ENCODE measurements at regions not wholly inside any gene's neighbourhood (a gene's known extent, or its start where the extent isn't known, plus 50 kb on each side); places are given as distances from the start of the nearest gene placed in this dataset.

DNA sequence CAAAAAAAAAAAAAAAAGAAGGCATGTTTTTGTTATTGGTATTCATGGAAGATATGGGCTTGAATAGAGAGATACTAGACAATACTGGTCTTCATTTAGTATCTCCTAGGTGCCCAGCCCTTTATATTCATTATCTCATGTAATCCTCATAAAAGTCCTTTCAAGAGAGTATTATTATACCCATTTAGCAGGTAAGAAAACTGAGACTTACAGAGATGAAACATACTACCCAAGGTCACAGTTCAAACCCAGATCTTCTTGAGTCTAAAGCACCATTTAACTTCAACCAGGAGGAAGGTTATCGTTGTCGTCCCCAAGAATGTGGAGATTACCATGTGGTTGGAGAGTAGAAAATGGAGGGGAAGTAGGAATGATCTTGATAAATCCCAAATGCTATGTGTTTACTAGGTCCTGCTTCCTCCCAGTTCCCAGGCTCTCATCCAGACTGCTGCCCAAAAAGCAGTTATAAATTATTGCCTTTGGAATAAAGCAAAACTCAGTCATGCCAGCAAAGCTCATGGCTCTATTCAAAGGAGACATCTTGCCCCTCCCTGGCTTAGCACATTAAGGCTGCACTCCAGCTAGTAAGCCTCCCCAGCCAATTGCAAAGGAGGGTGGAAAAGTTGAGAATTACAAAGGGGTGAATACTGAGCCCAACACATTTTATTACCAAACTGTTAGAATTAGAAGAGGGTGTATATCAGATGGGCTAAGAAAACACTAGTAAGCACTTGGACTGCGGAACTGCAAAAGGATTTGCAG lies 163.9 kb downstream of the PIK3R1 start:
- DNase-seq (ENCODE audit: low read depth in 3 of 3) = no peak

DNA sequence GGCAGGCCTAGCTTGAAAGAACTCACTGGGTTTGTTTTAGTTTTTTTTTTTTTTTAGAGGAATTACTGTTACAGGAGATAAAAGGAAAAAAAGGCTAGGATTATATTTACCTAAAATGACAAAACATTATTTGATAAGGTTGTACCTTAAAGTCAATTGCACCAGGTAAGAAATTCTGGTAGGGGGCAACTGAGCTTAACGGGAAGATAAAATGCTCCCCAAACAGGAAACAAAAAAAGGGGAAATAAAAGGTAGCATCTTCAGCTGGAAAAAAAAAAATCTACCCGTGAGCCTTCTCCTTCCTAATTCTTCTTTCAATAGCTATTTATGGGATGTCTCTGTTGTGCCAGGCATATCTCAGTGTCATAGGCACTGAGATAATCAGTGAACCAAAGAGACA lies 164.5 kb downstream of the PIK3R1 start:
- no peak for DNase-seq (ENCODE audit: low read depth in 3 of 3)

DNA sequence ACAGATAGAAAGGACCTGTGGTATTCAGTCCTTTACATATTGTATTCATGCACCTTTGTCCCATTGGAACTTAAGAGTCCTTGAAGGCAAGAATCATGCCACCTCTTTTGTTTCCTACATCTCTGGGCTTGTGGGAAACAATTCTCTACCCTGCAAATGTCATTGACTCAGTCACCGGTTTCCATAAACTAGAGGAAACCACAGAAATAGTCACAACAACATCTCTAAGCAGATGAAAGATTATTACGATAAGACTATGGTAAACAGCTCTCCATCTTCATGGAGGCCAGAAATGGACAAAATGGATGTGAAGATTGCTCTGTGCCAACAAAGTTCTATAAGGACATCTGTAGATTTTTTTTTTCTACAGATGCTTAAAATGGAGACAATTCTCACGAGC lies 165.5 kb downstream of the PIK3R1 start:
- no peak for DNase-seq (ENCODE audit: low read depth in 3 of 3)

DNA sequence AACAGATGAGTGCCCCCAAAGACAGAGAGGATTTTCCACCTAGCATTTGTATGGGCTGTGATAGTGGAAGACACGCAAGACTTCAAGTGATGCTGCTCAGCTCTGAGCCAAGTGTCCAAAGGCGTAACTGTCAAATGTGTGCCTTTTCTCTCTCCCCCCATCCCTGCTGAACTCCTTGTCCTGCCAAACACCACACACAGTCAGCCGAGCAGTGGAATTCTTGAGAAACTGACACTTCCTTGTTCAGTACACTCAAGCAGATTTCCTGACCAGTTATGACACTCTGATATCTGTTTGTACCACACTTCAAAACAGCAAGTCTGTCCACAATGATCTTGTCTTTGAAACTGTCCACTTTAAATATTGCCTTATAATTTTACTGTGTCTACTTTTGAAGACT lies 166.4 kb downstream of the PIK3R1 start:
- no peak for DNase-seq (ENCODE audit: low read depth in 3 of 3)

DNA sequence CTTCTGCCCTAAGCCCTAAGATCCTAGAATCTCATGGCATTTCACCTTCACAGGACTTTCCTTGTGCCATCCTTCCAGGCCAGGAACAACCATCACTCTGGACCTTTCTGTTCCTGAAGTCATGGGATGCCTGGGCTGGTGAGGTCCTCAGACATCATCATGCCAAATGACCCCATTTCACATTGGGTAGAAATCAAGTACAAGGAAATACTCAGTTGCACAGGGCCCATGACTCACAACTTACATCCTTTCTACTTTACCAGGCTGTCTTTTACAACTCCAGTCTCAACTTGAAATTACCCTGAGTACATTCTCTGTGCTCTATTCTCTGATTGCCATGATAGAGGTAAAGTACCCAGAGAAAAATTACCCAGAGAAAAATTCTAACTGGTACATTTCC lies 167.1 kb downstream of the PIK3R1 start:
- DNase-seq (ENCODE audit: low read depth in 3 of 3) = no peak

DNA sequence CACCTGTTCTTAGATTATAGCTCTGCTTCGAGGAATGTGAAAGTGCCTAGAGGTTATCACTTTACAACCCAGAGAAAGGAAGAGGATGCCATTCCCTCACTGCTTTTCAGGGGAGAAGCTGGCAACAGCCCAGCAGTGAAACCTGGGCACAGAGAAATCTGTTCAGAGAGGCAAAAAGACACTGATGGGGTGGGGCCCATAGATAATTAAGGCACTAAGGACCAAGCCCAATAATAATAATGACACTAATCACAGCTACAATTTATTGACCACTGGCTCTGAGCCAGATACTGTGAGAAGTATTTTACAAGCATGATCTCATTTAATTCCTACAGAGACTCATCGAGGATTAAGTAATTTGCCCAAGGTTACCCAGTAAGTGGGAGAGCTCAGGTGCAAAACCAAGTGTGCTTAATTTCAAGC lies 168.3 kb downstream of the PIK3R1 start:
- DNase-seq (ENCODE audit: low read depth in 3 of 3) = no peak

DNA sequence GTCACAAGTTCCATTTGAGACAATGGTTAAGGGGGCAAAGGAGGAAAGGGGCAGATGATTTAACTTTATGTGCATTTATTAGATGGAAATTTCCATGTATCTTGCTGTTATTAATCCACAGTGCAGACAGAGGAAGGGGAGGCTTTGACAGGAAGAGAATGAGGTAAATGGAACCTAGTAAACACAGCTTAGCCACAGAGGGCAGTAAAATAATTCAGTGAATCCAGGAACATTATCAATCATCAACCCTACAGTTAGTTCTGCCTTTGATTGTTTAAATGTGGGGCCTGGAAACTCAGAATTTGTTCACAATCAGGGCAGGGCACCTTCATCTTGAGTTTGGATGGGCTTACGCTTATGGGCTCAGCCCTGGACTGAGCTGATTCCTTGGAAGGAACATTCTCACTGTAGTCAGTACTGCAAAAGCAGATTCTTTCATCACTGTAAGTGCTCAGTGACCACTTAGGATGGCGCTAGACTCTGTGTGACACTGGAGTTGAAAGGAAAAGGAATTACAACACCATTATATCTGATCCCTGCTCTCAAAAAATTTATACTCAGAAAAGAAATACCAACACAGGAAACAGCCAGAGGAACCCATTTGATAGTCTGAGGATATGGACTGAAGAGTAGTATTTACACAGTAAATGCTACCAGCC lies 169.5 kb downstream of the PIK3R1 start:
- no peak for DNase-seq (ENCODE audit: low read depth in 3 of 3)

DNA sequence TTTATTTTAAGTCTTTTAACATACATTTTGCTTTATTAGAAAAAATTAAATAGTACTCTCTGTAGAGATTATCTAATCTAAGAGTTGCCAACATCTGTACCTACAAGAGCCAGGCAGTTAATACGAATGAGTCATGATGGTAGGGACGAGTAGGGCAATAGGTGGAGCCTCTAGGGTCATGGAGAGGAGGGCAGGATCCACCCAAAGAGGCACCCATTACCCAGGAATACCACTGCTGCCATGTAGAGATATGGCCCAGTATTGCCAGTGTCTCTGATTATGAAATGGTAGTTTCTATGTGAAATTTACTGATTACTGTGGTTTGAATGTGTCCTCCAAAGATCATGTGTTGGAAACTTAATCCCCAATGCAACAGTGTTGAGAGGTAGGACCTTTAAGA lies 170.4 kb downstream of the PIK3R1 start:
- no peak for DNase-seq (ENCODE audit: low read depth in 3 of 3)

DNA sequence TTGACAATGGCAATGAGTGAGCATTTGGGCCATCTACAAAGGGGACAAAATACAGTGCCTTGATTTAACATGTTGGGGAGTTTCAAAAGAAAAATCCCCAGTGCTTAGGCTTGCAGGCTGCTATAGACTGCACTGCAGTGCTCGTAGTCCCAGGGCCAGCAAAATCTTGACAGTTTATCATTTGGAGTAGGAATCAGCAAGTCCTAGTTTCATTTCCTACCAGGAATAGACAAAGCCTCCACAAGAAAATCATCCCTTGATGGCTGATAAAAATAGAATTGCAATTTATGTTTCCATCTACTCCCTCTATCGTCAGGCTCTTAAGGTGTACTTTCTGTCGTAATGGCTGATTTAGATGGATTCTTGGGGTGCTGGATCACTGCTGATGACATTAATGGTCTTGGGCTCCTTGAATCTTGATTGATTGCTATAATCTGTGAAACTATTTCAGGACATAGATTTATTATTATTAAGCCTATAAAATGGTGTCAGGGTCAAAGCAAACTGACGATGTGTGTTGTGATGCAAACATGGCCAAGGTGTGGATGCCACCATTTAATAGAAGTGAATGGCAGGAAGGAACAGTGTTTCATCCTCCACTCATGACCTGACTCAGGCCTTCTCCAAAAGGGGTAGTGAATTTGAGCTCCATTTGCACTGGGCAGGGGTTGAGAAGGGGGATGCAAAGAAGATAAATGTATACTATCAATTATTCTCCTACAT lies 171.7 kb downstream of the PIK3R1 start:
- no peak for DNase-seq (ENCODE audit: low read depth in 3 of 3)

DNA sequence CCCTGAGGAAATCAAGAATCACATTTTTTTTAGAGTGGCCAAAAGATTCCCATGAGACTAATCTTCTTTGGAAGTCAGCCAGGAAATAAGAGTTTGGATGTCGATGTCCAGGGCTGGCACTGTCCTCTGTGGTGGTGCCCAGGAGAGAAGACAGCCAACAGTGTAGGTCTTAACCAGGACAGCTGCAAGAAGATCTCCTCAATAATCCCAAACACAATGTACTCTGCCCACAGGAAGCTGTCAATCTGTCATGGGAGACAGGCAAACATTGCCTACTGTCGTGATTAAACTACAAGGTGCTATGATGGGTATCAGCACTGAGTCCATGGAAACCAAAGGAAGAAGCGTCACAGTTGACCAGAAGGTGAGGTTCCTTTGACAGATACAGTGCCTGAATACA lies 174.1 kb downstream of the PIK3R1 start:
- DNase-seq (ENCODE audit: low read depth in 3 of 3) = no peak

DNA sequence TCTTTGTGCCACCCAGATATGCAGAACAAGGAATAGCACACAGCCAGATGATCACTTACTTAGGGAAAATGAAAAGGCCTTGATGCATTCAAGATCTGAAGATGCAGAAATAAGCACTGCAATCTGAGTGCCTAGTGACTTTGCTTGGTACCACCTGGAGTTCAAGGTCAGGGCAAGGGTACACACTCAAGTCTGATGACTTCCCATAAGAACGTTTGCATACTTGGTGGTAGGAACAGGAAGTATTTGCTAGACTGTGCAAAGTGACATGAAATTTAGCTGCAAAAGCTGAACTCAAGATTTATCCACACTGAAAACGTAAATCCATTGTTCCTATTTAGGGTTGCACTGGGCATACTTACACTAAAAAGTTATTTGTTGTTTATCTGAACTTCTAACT lies 177.1 kb downstream of the PIK3R1 start:
- DNase-seq (ENCODE audit: low read depth in 3 of 3) = no peak

DNA sequence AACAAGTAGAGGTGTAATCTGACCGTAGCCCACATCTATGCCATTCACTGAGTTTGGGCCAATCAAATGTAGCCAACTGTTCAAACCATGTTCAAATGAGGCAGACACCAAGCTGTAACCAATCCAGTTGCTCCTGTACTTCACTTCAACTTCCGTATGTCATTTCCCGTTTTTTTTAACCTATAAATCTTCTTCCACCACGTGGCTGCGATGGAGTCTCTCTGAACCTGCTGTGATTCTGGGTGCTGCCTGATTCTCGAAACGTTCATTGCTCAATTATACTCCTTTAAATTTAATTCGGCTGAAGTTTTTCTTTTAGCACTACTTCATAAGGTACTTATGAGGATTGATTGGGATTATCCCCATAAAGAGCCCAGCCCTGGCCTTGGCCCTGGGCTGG lies 179.7 kb downstream of the PIK3R1 start:
- no peak for DNase-seq (ENCODE audit: low read depth in 3 of 3)

DNA sequence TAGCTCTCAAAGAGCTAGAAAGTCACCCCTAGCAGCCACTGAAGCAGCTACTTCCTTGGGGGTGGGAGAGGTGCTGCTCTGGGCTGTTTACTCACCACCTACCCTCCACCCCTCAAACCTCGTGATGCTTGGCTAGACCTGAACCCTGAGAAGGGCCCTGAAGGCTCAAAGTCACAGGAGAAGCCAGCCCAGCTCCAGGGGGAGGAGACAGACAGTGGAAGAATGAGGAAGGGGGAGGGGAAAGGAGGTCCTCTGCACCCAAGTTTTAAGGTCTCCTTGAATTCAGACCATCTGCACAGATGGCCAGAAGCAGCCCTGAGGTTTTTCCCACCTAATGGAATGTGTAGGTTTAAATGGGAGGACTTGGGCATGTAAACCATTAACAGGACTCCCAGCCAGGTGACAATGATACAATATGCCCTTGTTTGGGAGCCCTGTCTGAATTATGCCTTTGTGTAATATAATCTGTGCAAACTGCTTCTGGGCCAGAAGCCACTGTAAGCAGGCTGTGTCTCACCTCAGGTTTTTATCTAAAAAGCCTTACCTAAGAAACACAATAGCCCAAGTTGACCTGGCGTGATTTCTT lies 180.5 kb downstream of the PIK3R1 start:
- no peak for DNase-seq (ENCODE audit: low read depth in 3 of 3)

DNA sequence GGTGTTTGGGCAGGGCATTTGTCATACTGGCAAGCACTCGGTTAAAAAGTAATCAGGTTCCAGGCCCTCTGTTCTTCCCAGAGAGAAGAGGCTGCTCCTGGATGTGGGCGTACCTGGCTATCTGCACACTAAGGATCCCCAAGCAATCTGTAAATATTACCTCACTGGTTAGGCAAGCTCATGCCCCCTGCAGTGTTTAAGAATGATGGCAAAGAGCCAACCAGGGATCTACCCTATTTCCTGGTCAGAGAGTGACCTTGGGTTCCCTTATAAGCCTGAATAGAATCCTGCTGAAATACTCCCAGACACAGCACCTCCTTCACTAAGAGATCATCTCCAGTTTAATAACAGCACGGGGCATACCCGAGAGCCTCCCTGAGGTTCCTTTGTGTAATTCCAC lies 181.2 kb downstream of the PIK3R1 start:
- DNase-seq (ENCODE audit: low read depth in 3 of 3) = no peak

DNA sequence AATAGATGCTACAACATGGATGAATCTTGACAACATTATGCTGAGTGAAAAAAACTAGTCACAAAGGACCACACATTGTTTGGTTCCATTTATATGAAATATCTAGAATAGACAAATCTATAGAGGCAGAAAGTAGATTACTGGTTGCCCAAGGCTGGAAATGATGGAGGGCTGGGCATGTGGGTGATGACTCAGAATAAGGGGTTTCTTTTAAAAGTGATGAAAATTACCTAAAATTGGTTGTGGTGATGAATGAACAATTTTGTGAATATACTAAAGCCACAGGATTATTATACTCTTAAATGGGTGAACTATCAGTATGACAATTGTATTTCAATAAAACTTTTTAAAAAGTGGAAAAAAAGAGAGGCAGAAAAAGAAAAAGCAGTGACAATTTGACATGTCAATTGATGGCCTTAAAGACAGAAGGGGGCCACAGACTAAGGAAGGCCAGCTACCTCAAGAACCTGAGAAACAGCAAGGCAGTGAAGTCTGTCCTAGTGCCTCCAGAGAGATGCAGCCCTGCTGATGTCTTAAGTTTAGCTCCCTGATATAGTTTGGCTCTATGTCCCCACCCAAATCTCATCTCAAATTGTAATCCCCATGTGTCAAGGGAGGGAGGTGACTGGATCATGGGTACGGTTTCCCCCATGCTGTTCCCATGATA lies 182.7 kb downstream of the PIK3R1 start:
- DNase-seq (ENCODE audit: low read depth in 3 of 3) = no peak

DNA sequence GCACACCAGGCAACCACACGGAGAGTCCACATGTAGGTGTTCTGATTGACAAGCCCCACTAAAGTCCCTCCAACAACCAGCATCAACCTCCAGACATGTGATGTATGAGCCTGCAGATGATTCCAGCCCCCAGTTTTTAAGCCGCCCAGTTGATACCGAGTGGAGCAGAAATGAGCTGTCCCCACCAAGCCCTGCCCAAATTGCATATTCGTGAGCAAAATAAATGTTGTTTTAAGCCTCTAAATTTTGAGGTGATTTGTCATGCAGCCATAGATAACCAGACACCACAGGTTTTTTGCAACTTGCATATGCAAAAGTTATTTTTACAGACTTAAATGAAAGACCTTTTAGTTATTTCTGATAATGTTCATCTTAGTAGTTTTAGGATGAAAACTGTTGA lies 187.7 kb downstream of the PIK3R1 start:
- no peak for DNase-seq (ENCODE audit: low read depth in 3 of 3)

DNA sequence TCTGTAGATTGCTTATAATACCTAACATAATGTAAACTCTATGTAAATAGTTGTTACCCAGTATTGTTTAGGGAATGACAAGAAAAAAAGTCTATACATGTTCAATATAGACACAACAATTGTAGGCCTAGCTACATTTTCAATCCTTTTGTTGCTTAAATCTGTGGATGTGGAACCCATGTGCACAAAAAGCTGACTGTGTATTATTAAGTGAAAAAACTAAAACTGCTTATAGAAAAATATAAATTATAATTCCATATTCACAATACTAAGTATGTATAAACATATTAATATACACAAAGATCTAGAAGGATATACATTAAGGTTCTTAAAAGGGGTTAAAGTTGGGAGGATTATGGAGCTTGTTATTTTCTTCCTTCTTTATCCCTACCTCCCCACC lies 188.7 kb downstream of the PIK3R1 start:
- no peak for DNase-seq (ENCODE audit: low read depth in 3 of 3)

DNA sequence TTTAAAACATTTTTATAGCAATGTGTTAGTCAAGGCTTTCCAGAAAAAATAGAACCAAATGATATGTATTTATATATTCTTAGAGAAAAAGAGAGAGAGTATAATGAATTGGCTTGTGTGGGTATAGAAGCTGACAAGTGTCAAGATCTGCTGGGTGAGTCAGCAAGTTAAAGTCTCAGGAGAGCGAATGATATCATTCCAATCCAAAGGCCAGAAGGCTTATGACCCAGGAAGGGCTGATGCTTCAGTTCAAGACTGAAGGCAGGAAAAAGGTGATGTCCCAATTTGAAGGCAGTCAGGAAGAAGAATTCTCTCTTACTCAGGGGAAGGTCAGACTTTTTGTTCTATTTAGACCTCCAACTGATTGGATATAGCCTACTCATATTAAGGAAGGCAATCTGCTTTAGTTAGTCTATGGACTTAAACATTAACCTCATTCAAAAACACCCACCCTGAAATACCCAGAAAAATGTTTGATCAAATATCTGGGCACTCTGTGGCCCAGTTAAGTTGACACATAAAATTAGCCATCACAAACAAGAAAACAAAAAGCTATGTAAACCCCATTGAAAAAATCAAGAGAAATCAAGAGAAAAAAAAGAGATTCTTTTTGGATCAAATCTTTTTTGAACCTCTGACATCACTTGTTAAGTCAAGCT lies 189.6 kb downstream of the PIK3R1 start:
- no peak for DNase-seq (ENCODE audit: low read depth in 3 of 3)

DNA sequence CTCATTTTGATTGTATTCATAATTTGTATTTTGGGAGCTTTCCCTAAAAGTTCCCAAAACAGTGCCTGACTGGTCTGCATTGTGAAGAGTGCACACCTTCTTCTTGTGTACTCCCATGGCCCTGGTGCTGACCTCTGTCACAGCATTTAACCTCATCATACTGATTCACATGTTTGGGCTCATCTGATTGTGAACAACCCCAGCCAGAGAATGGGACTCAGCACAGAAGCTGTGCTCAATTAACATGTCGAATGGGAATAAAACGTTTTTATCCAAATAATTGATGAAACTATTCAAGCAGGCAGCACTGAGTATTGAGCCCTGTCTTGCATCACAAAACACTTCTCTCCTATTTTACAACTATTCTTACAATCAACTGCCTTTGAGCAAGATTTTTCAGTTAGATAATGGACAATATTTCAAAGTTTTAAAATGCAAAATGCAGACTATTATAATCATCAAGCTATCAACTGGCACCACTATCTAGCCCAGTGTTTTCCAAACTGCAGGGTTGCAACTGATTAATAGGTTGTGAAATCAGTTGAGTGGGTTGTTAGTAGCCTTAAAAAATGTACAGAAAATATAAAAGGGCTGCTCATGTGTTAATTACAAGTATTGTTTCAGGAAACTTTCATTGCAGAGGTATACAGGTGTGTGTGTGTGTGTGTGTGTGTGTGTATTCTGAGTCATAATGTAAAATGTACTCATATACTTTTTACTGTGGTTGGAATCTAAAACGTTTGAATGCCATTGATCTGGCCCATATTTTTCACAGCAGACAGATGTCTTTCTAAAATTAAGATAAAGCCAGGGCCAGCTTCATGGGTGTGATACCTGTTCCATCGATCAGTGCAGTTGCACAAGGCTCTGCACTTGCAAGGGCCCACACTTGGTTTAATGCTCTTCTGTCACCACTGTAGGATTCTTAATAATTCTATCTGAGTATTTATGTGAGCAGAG lies 190.5 kb downstream of the PIK3R1 start:
- no peak for DNase-seq (ENCODE audit: low read depth in 3 of 3)

DNA sequence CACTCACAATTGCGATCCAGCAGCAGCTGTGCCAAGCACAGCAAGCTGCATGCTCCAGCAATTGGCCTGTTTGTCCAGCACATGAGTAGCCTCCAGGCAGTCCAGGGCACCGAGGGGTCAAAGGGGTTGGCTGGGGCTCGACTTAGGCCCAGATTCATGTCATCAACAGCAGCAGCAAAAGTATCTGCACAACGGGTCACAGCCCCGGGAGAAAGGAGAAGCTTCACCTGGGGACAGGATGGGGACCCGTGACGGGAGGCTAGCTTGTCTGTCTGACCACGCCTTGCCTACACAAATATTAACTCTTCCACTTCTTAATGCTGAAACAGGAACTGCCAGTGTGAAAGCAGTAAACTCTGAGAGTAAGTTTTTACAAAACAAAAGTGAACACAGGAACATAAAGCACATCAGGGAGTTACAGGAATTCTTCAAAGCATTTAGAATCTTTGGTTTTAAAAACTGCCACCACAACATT lies 191.2 kb downstream of the PIK3R1 start:
- no peak for DNase-seq (ENCODE audit: low read depth in 3 of 3)

Data from stimulated activated CD4-positive, alpha-beta T cell treated with anti-CD3 and anti-CD28 coated beads, TNF-alpha, amount 100 ng/mL, for 4 hours (primary cell).